NCI-H146 (cell line): ENCODE measurements at regions not wholly inside any gene's neighbourhood (a gene's known extent, or its start where the extent isn't known, plus 50 kb on each side); places are given as distances from the start of the nearest gene placed in this dataset.

Experiments used
- DNase-seq: peaks from one replicate; lab custom pipeline; 2025; lab: John Stamatoyannopoulos, UW

DNA sequence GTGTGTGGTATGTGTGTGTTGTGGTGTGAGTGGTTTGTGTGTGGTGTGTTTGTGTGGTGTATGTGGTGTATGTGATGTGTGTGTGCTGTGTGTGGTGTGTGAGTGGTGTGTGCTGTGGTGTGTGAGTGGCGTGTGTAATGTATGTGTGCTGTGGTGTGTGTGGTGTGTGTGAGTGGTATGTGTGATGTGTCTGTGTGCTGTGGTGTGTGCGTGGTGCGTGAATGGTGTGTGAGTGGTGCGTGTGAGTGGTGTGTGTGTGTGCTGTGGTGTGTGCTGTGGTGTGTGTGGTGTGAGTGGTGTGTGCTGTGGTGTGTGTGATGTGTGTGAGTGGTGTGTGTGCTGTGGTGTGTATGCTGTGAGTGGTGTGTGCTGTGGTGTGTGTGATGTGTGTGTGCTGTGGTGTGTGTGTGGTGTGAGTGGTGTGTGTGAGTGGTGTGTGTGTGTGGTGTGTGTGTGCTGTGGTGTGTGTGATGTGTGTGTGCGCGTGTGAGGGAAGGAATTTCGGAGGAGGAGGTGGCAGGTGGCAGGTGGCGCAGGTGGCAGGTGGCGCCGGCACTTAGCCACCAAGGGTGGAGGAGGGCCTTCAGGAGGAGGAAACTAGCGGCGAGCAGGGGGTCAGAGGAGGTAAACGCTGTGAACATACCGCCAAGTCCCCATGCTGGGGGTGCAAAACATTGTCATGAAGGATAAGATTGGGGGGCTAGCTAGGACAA, 191.8 kb downstream of the MELK start:
- DNase-seq = peak; percentile 89

DNA sequence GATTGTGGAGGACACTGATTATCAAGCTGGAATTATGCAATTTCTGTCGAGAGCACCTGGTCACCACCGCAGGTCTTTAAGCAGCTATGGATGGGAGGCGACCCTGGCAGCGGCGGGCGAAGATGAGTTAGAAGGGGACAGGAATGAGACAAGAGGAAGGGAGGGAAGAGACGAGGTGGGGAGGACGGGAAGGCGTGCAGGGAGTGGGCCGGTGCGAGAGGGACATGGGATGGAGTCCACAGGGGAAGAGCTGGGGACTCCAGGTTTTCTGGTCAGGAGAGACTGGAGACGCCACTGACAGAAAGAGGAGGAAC, 192.3 kb downstream of the MELK start:
- DNase-seq = no peak

DNA sequence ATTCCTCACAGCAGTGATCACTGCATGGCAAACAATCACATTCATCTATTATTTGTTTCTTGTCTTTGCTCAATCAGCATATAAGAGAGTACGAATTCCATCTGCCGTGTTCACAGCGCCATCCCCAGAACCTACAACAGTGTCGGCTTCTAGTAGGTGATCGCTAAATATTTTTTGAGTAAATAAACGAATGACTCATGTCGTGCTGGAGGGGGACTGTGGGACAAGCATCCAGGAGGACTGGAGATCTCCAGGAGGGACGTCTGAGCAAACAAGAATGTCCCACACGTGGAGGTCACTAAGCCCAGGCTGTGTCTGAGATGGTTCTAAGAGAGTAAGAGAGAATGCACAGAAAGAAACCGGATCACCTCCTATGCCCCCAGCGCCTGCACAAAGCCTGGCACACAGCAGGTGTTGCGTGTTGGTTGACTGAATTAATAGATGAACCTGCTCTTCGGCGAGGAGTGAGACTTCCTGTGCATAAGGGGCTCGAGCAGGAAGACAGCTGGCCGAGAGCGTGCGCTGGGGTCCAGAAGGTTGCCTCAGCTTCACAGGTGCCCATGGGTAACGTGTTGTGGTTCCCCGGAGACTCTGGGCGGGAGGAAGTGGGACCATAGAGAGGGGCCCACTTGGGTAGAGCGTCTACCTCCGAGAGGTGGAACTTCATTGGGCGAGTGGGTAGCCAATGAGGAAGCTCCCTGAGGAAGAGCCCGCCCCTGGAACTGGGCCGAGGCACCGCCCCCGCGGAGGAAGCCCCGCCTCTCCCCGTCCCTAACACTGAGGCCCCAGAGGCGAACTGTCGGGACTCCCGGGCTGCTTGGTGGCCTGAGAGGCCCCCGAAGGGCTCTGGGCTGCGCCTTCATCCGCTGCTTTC, 193.0 kb downstream of the MELK start:
- peak; percentile 99 for DNase-seq

DNA sequence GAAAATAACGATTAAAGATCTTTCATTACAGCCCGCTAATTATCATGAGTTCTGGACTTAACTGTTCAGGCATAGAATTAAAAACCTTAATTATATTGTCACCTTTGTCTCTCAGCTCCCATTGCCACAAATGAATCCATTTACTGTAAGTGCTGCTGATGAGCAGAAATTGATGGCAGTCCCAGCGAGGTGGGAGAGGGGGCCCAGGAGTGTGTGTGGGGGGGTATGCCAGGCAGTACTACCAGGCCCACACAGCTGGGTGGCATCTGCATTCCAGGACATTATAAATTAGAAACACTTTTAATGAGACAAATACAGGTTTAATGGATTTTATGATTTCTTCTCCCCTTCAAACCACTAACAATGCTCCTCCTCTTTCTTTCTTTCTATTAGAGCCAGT, 196.0 kb downstream of the MELK start:
- DNase-seq = no peak

DNA sequence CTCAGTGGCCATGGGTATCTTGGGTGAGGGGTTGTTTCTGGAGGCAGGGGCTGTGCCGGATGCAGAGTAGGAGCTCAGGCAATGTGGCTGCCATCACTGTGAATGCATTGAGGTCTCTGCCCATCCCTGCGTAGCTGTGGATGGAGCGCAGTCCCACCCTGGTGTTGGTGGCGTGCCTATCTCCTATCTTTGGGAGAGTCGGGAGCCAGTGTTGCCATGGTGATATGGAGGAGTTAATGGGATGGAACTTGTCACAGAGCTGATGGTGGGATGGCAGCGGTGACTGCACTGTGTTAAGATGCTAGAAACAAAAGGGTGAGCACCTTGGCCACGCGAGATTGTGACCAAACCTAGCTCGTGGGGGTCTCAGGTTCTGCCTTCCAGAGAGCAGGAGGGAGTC, 197.3 kb downstream of the MELK start:
- DNase-seq = no peak

DNA sequence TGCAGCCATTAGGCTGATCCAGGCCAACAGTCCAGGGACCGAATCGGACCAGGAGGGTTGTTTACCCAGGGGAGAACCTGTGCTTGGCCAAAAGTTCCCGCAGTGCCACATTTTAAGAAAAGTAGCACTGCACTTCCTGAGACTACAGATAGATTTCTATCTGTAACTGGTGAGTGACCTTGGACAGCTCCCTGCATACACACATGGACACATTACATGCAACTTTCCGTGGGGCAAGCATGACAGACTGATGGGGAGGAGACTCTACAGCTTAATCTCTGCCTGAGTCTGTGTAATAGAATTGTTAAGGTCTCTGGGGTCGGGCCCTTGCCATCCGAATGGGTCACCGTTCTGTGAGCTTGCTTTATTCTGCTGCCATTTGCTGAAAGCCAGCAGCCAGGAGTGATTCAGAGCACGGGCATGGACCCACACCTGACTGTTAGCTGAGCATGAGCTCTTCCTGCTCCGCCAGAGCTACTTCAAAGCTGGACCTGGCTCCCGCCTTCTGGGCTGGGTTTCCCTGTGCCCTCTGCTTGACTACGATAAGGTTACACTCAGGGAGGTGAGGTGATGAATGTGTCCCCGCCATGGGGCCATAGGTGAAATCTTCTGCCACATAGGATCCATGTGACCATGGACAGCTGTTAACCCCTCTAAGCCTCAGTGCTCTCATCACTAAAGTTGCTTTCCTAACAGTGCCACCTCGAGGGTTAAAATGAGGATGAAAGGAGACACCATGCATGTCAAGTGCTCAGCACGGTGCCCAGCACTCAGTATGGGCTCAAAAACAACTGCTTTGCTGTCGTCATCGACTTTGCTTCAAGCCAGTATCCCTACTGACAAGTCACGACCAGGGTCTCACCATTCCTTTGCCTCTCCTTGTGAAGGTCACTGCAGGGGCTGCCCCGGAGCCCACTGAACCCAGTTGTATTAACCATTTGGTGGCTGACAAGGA, 200.0 kb downstream of the MELK start:
- DNase-seq = peak; percentile 19

DNA sequence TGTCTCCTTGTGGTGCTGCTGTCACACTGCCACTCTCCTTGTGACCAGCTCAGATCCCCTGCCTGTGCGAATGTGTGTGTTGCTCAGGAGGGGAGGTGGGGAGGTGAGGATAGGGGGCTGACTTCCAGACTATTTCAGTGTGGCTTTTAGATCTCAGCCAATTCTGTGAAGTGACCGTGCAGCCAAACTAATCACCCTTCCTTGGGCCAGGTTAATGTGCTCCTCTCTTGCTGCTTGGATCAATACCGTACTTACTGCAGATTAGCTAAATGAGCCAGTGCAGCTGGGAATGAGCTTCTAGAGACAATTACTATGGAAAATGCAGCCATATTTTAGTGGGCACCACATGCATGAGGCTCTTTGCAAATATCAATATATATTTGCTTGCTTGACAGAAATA, 206.0 kb downstream of the MELK start:
- no peak for DNase-seq

DNA sequence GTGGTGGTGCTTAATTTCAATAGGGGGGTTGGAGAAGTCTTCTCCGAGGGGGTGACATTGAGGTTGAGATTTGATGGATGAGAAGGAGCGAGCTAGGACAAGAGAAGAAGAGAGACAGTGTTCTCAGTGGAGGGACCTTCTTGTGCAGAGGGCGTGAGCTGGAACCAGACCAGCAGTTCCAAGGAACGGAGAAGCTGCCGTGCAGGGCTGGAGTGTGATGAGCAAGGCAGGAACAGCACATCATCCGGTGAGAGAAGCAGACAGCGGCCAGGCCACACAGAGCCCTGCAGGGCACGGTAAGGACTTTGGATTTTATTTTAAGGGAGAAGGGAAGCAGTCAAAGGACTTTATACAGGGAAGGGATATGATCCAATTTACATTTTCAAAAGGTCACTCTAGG, 206.9 kb downstream of the MELK start:
- DNase-seq = no peak

DNA sequence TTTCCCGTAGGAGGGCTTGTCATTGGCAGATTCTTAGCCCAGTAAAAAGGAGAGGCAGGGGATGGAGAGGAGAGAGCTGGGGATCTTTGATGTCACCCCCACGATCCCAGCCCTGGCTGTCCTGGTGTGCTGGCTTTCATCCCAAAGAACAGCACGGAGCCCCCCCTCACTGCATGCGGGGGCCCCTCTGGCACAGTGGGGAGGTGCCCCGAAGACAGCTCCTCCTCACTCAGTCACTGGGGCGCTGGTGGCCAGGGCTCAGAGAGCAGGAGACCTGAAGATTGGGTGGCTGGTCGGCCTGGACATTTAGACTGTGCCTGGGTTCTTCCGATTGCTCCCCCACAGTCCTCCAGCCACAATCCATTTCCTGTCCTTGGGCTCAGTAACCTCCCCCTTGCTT, 207.5 kb downstream of the MELK start:
- DNase-seq = no peak

DNA sequence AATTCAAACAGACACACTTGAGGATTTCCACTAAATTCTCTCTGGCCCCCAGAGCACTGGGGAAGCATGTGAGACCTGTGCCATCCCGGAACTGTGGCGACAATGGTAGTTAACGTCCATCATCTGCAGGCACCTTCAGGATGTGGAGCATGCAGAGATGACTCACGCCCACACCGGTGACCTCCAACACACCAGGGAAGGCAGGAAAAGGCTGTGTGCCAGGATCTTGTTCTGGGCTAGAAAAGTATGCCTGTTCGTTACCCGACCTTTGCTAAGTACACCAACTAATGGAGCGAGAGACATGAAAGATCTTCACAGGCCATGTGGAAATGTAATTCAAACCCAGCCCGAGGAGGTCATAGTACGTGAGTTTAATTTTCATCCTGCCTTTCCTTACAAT, 208.8 kb downstream of the MELK start:
- DNase-seq = no peak
